HEK293T (cell line): ENCODE measurements at regions not wholly inside any gene's neighbourhood (a gene's known extent, or its start where the extent isn't known, plus 50 kb on each side); places are given as distances from the start of the nearest gene placed in this dataset.

Source experiments
- CTCF ChIA-PET: fragments of 350-600 bp; formaldehyde crosslinking; extraction: SDS; loops from one replicate; lab custom pipeline; 2021; ENCODE audit warnings: antibody characterized with exemption, inconsistent platforms; lab: Yijun Ruan, JAX
- POLR2A ChIA-PET: fragments of 350-600 bp; formaldehyde crosslinking; extraction: SDS; loops from one replicate; lab custom pipeline; 2020; ENCODE audit warnings: antibody characterized with exemption, inconsistent platforms; lab: Yijun Ruan, JAX
- DNase-seq: peaks from one replicate; pipeline ENCODE4 v3.0.0; 2012; ENCODE audit warnings: mixed read lengths; ENCODE audit errors: extremely low spot score
- ARNT ChIP-seq: fragments of 450-650 bp; IDR thresholded peaks from 2 replicates; pipeline ENCODE4 v1.6.1; 2017; ENCODE audit warnings: mild to moderate bottlenecking
- BHLHE40 ChIP-seq: fragments of 450-650 bp; IDR thresholded peaks from 2 replicates; pipeline ENCODE4 v1.6.1; 2016; ENCODE audit warnings: mild to moderate bottlenecking, moderate library complexity, borderline replicate concordance
- CTBP1 ChIP-seq: fragments of 450-650 bp; IDR thresholded peaks from 2 replicates; pipeline ENCODE4 v1.6.1; 2016; ENCODE audit warnings: borderline replicate concordance
- ELF4 ChIP-seq: fragments of 450-650 bp; IDR thresholded peaks from 2 replicates; pipeline ENCODE4 v1.6.1; 2017; ENCODE audit warnings: antibody characterized with exemption
- FOXA1 ChIP-seq: fragments of 450-650 bp; IDR thresholded peaks from 2 replicates; pipeline ENCODE4 v1.6.1; 2016; ENCODE audit warnings: mild to moderate bottlenecking
- FOXK2 ChIP-seq: fragments of 450-650 bp; IDR thresholded peaks from 2 replicates; pipeline ENCODE4 v1.6.1; 2016; ENCODE audit warnings: mild to moderate bottlenecking
- FOXM1 ChIP-seq: fragments of 450-650 bp; IDR thresholded peaks from 2 replicates; pipeline ENCODE4 v1.6.1; 2017; ENCODE audit warnings: mild to moderate bottlenecking, borderline replicate concordance
- HDGF ChIP-seq: fragments of 450-650 bp; IDR thresholded peaks from 2 replicates; pipeline ENCODE4 v1.6.1; 2017; ENCODE audit warnings: antibody characterized with exemption, borderline replicate concordance
- L3MBTL2 ChIP-seq: fragments of 450-650 bp; conservative IDR thresholded peaks from 2 replicates; pipeline ENCODE4 v1.6.1; 2016; ENCODE audit warnings: mild to moderate bottlenecking
- LEF1 ChIP-seq: fragments of 450-650 bp; IDR thresholded peaks from 2 replicates; pipeline ENCODE4 v1.6.1; 2017; ENCODE audit warnings: mild to moderate bottlenecking, borderline replicate concordance
- NFRKB ChIP-seq: fragments of 450-650 bp; IDR thresholded peaks from 2 replicates; pipeline ENCODE4 v1.6.1; 2016; ENCODE audit warnings: mild to moderate bottlenecking, moderate library complexity
- SP1 ChIP-seq: fragments of 450-650 bp; IDR thresholded peaks from 2 replicates; pipeline ENCODE4 v1.6.1; 2017
- SUZ12 ChIP-seq: fragments of 450-650 bp; IDR thresholded peaks from 2 replicates; pipeline ENCODE4 v1.6.1; 2016; ENCODE audit warnings: mild to moderate bottlenecking
- TARDBP ChIP-seq: fragments of 450-650 bp; IDR thresholded peaks from 2 replicates; pipeline ENCODE4 v1.6.1; 2016
- ZNF384 ChIP-seq: fragments of 450-650 bp; IDR thresholded peaks from 2 replicates; pipeline ENCODE4 v1.6.1; 2016
- TF ChIP-seq, protein P1 (sequence below): fragments of 450-650 bp; IDR thresholded peaks from 2 replicates; pipeline ENCODE4 v1.6.1; 2016

DNA sequence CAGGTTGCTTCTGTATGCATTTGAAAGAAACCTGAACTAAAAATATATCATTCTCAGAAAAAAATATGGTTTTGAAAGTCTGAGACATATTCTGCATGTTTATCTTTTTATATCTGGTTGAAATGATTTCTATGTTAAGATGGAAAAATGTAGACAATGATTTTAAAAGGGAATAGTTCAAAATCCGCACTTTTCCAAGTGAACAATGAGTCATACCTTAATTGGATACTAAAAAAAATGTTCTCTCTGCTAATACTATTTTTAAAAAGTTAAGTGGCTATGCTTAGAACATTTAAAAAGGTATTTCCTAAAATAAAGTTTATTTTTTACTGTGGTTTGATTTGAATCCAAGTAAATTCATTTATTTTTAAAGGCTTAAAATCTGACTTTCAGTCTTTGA, 801.4 kb downstream of the SLITRK6 start:
- ChIA-PET CTCF (no interaction called here), POLR2A (no interaction called here)
- DNase-seq, result no peak
- TF ChIP-seq BHLHE40, result no peak
- no peak for TF ChIP-seq CTBP1
- TF ChIP-seq, protein P1, sequence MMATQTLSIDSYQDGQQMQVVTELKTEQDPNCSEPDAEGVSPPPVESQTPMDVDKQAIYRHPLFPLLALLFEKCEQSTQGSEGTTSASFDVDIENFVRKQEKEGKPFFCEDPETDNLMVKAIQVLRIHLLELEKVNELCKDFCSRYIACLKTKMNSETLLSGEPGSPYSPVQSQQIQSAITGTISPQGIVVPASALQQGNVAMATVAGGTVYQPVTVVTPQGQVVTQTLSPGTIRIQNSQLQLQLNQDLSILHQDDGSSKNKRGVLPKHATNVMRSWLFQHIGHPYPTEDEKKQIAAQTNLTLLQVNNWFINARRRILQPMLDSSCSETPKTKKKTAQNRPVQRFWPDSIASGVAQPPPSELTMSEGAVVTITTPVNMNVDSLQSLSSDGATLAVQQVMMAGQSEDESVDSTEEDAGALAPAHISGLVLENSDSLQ, result no peak
- no peak for TF ChIP-seq HDGF
- TF ChIP-seq FOXM1, result no peak
- TF ChIP-seq SP1, result no peak
- TF ChIP-seq L3MBTL2, result no peak
- TF ChIP-seq LEF1, result no peak
- TF ChIP-seq TARDBP, result no peak
- TF ChIP-seq ZNF384, result no peak
- no peak for TF ChIP-seq FOXK2
- no peak for TF ChIP-seq ARNT
- no peak for TF ChIP-seq FOXA1
- no peak for TF ChIP-seq ELF4
- no peak for TF ChIP-seq NFRKB
- no peak for TF ChIP-seq SUZ12

DNA sequence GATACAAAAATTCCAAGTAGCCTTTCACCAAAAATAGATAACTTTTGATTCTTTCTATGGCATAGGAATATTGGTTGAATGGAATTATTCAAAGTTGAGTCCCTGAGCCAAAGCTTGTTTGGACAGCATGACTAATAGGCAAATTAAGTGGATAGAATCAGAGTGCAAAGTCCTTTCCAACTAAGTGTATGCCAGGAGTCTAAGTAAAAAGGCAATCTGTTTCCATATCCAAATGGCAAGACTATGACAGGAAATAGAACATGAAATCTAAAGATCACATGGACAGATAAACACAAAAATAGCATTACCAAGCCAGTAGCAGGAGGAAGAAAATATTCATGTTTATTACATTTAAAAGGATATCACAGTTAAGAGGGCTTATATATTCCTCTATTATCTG, 804.6 kb downstream of the SLITRK6 start:
- DNase-seq, result no peak
- ChIA-PET POLR2A (no interaction called here), CTCF (no interaction called here)

DNA sequence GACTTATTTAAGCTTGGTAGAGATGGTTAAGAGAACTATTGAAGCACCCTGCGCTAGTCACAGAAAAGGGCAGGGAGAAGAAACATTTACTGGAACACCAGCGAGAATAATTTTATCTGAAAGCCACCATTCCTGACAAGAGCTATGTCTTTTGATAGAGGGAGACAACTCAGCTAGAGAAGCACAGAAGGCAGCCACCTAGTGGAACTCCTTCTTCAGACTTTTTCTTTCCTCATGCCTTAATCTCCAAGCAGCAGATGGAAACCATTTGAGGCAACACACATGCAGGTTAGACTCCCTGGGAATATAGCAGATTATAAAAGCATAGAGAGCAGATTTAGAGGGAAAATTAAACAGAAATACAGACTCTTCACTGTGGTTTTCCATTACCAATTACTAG, 813.4 kb downstream of the SLITRK6 start:
- peak; percentile 19 for DNase-seq
- ChIA-PET POLR2A (no interaction called here), CTCF (no interaction called here)
- no peak for TF ChIP-seq CTBP1
- no peak for TF ChIP-seq BHLHE40
- no peak for TF ChIP-seq HDGF
- TF ChIP-seq TARDBP, result no peak
- TF ChIP-seq SUZ12, result no peak
- TF ChIP-seq FOXM1, result no peak
- no peak for TF ChIP-seq SP1
- TF ChIP-seq ARNT, result no peak
- no peak for TF ChIP-seq FOXK2
- TF ChIP-seq ELF4, result no peak

More for the DNA sequence above, 804.6 kb downstream of the SLITRK6 start:
- TF ChIP-seq, protein P1, result no peak
- TF ChIP-seq SUZ12 (no peak), FOXM1 (no peak), HDGF (no peak), SP1 (no peak)

DNA sequence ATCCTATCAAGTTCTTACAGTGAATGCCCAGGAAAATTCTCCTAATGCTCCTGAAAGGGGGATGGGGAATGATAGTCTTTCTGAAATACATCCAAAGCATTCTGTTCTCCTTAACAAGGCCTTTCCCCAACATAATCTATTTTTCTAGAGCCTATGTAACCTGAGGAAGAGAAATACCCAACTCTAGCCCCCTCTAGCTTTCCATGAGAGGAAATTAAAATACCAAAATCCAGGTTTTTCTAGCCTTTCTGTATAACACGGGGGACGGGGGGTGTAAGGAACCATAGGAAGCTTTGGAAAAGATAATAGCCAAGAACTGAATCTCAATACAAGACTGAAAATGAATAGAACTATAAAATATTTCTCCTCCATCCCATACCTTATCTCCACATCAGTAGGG, 815.9 kb downstream of the SLITRK6 start:
- ChIA-PET CTCF (interaction anchor here (0.6 kb wide), 1 partner anchor 138 kb away, joined by 3 read pairs; no protein-coding TSS in a partner anchor), POLR2A (no interaction called here)
- no peak for TF ChIP-seq L3MBTL2
- no peak for TF ChIP-seq ZNF384
- TF ChIP-seq FOXA1, result no peak
- no peak for TF ChIP-seq FOXM1
- no peak for TF ChIP-seq SUZ12
- TF ChIP-seq CTBP1, result no peak
- no peak for TF ChIP-seq ARNT
- no peak for TF ChIP-seq FOXK2
- TF ChIP-seq NFRKB, result no peak
- no peak for TF ChIP-seq LEF1
- TF ChIP-seq ELF4, result no peak
- no peak for TF ChIP-seq SP1
- no peak for TF ChIP-seq TARDBP
- no peak for DNase-seq

DNA sequence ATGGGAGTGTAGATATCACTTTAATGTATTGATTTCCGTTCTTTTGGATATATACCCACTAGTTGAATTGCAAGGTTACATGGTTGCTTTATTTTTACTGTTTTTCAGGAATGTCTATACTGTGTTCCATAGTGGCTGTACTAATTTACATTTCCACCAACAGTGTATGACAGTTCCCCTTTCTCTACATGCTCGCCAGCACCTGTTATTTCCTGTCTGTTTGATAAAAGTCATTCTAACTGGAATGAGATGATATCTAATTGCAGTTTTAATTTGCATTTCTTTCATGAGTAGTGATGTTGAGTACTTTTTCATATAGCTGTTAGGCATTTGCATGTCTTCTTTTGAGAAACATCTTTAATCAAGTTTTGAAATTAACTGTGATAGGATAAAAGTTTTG, 818.6 kb downstream of the SLITRK6 start:
- TF ChIP-seq ELF4, result no peak
- TF ChIP-seq LEF1, result no peak
- TF ChIP-seq NFRKB, result no peak
- no peak for TF ChIP-seq L3MBTL2
- TF ChIP-seq BHLHE40, result no peak
- TF ChIP-seq, protein P1, result no peak
- no peak for TF ChIP-seq FOXK2
- TF ChIP-seq FOXA1, result no peak
- no peak for TF ChIP-seq FOXM1
- TF ChIP-seq ARNT, result no peak
- ChIA-PET POLR2A (no interaction called here), CTCF (interaction anchor here (0.8 kb wide), 1 partner anchor 785 kb away, joined by 3 read pairs; no protein-coding TSS in a partner anchor)
- no peak for DNase-seq

DNA sequence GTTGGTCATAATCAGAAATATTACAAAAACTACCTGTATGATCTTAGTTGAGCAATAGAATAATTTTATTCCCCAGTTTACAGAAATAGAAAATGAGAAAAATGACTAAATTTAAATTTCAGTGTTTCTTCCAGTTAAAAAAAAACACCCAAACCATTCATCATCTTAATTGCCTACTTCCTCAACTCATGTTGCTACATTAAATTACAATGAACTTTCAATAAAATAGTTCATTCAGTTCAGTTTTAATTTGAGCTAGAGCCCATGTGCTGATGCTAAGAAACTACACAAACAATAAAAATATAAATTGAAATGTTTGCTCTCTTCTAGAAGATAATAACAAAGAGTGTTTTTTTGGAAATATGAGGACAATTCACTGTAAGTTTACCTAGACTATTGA, 820.4 kb downstream of the SLITRK6 start:
- POLR2A ChIA-PET, result no interaction called here
- CTCF ChIA-PET, result no interaction called here
- no peak for DNase-seq
- TF ChIP-seq LEF1, result no peak
- no peak for TF ChIP-seq TARDBP
- no peak for TF ChIP-seq SUZ12
- TF ChIP-seq L3MBTL2, result no peak
- no peak for TF ChIP-seq BHLHE40
- no peak for TF ChIP-seq FOXM1

DNA sequence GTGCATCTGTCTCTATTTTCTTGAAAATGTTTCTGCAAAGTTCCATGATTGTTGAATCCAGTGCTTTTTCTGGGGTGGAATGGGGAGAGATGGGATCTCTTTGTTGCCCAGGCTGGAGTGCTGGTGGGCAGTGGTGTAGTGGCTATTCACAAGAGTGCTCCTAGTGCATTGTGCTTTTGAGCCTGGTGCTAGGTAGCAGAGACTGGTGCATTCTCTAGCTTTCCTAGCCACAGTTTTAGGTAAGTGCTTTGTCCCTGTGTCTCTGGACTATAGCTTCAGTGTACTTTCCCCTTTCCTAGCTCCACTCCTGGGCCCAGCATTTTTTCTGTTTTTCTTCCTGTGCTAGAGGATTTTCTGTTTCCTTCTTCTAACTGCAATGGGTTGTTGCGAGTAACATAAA, 825.6 kb downstream of the SLITRK6 start:
- ChIA-PET POLR2A (no interaction called here), CTCF (no interaction called here)

More for the DNA sequence above, 825.6 kb downstream of the SLITRK6 start:
- no peak for DNase-seq
- no peak for TF ChIP-seq TARDBP
- no peak for TF ChIP-seq ARNT
- TF ChIP-seq FOXA1, result no peak
- no peak for TF ChIP-seq NFRKB
- TF ChIP-seq ZNF384, result no peak
- no peak for TF ChIP-seq BHLHE40
- no peak for TF ChIP-seq LEF1
- TF ChIP-seq SUZ12, result no peak
- TF ChIP-seq HDGF, result no peak
- TF ChIP-seq FOXM1, result no peak
- TF ChIP-seq FOXK2, result no peak
- TF ChIP-seq ELF4, result no peak
- TF ChIP-seq, protein P1, result no peak
